HG03039 (cell line): ENCODE measurements at regions not wholly inside any gene's neighbourhood (a gene's known extent, or its start where the extent isn't known, plus 50 kb on each side); places are given as distances from the start of the nearest gene placed in this dataset.
"Not testable (repeated sequence)": the region's sequence is repeated elsewhere in the genome, so short reads cannot be mapped to it uniquely, and the experiment has no call there.

Experiments used
- ATAC-seq: cut with Tn5 transposase; IDR thresholded peaks from one replicate; pipeline ENCODE4 v1.9.1; 2021; ENCODE audit warnings: mild to moderate bottlenecking, moderate library complexity; ENCODE audit not compliant: unreplicated experiment

GRCh38 chr2:43149482-43150107 lies 76.8 kb downstream of the ZFP36L2 start:
- no peak for ATAC-seq

GRCh38 chr2:43146083-43146482 lies 80.3 kb downstream of the ZFP36L2 start:
- ATAC-seq, result no peak

GRCh38 chr2:43144263-43144662 lies 82.1 kb downstream of the ZFP36L2 start:
- ATAC-seq, result no peak

- no peak for ATAC-seq
Measured at GRCh38 chr2:43143756-43144155, 82.7 kb downstream of the ZFP36L2 start.

- no peak for ATAC-seq
Measured at GRCh38 chr2:43142921-43143438, 83.4 kb downstream of the ZFP36L2 start.

- ATAC-seq, result not testable (repeated sequence)
Measured at GRCh38 chr2:43141636-43142151, 84.7 kb downstream of the ZFP36L2 start.

- ATAC-seq, result no peak
Measured at GRCh38 chr2:43139996-43140621, 86.3 kb downstream of the ZFP36L2 start.

- no peak for ATAC-seq
Measured at GRCh38 chr2:43139501-43139900, 86.9 kb downstream of the ZFP36L2 start.

- no peak for ATAC-seq
Measured at GRCh38 chr2:43138441-43138840, 88.0 kb downstream of the ZFP36L2 start.

GRCh38 chr2:43136876-43137275 lies 89.5 kb downstream of the ZFP36L2 start:
- ATAC-seq, result no peak

GRCh38 chr2:43136011-43136799 lies 90.2 kb downstream of the ZFP36L2 start:
- no peak for ATAC-seq

GRCh38 chr2:43135583-43135982 lies 90.8 kb downstream of the ZFP36L2 start:
- no peak for ATAC-seq

- no peak for ATAC-seq
Measured at GRCh38 chr2:43134571-43134889, 91.9 kb downstream of the ZFP36L2 start.

- no peak for ATAC-seq
Measured at GRCh38 chr2:43133708-43134570, 92.5 kb downstream of the ZFP36L2 start.

- ATAC-seq, result no peak
Measured at GRCh38 chr2:43133336-43133707, 93.1 kb downstream of the ZFP36L2 start.

GRCh38 chr2:43132683-43133301 lies 93.6 kb downstream of the ZFP36L2 start:
- ATAC-seq, result no peak

- ATAC-seq, result no peak
Measured at GRCh38 chr2:43131890-43132682, 94.3 kb downstream of the ZFP36L2 start.

GRCh38 chr2:43131051-43131889 lies 95.1 kb downstream of the ZFP36L2 start:
- ATAC-seq, result no peak

GRCh38 chr2:43130548-43130875 lies 95.9 kb downstream of the ZFP36L2 start:
- no peak for ATAC-seq
